Thymus (tissue), 11 donors: ENCODE measurements at regions not wholly inside any gene's neighbourhood (a gene's known extent, or its start where the extent isn't known, plus 50 kb on each side); places are given as distances from the start of the nearest gene placed in this dataset.
"Not testable (repeated sequence)": the region's sequence is repeated elsewhere in the genome, so short reads cannot be mapped to it uniquely, and the experiment has no call there.

Experiments used
- DNase-seq, 9 donors: peaks; one replicate each; pipeline ENCODE4 v3.0.0-alpha.2; 2013; ENCODE audit warnings: low spot score in 9 of 9, low read depth in 6 of 9, missing footprints in 1 of 9
- H3K27ac ChIP-seq, 2 donors: one replicate each; pipeline ENCODE4 v1.5.1; 2013; ENCODE audit warnings: control low read depth in 1 of 2, low read depth in 1 of 2, low read length in 1 of 2, mild to moderate bottlenecking in 1 of 2, moderate library complexity in 1 of 2
- H3K27me3 ChIP-seq, 2 donors: one replicate each; pipeline ENCODE4 v1.5.1; 2013; ENCODE audit warnings: low read length in 1 of 2; ENCODE audit not compliant: control insufficient read depth in 2 of 2, insufficient read depth in 1 of 2
- H3K36me3 ChIP-seq, 2 donors: one replicate each; pipeline ENCODE4 v1.5.1; 2013; ENCODE audit warnings: low read length in 1 of 2, mild to moderate bottlenecking in 1 of 2, moderate library complexity in 1 of 2; ENCODE audit not compliant: control insufficient read depth in 2 of 2, insufficient read depth in 2 of 2
- H3K4me1 ChIP-seq, 2 donors: one replicate each; pipeline ENCODE4 v1.5.1; 2013; ENCODE audit warnings: low read length in 2 of 2; ENCODE audit not compliant: control insufficient read depth in 2 of 2, insufficient read depth in 2 of 2
- H3K4me3 ChIP-seq, 2 donors: one replicate each; pipeline ENCODE4 v1.5.1; 2013; ENCODE audit warnings: low read length in 2 of 2, control low read depth in 1 of 2, mild to moderate bottlenecking in 1 of 2
- H3K9me3 ChIP-seq, 2 donors: one replicate each; pipeline ENCODE4 v1.5.1; 2013; ENCODE audit warnings: low read length in 1 of 2, mild to moderate bottlenecking in 1 of 2; ENCODE audit not compliant: control insufficient read depth in 2 of 2, insufficient read depth in 1 of 2
- WGBS: extraction: QIAGEN DNeasy Blood & Tissue Kit; methylation state at CpG from one replicate; pipeline ENCODE4 v1.1.7; 2013; 5-methylcytosine and 5-hydroxymethylcytosine counted together
- donor health status: healthy.

GRCh38 chr1:236343246-236343870, 50.7 kb upstream of the EDARADD start:
- Histone ChIP-seq H3K9me3 (peaks cover 2% of the 10 kb centered on the region in 2 donors), H3K4me1 (no peaks in the 10 kb centered on the region), H3K27me3 (no peaks in the 10 kb centered on the region), H3K27ac (no peak overlapping the region), H3K36me3 (no peaks in the 10 kb centered on the region), H3K4me3 (no peak overlapping the region)
- WGBS, result 92% methylated on average over 4 of the region's 4 CpGs
- no peak for DNase-seq

- 95% methylated on average over 5 of the region's 5 CpGs for WGBS
- no peak for DNase-seq
- no peak overlapping the region for H3K4me3 ChIP-seq
- no peaks in the 10 kb centered on the region for H3K9me3 ChIP-seq
- no peaks in the 10 kb centered on the region for H3K4me1 ChIP-seq
- H3K36me3 ChIP-seq, result no peaks in the 10 kb centered on the region
- H3K27me3 ChIP-seq, result no peaks in the 10 kb centered on the region
- H3K27ac ChIP-seq, result no peak overlapping the region
Observed at GRCh38 chr1:236342403-236343245, 51.5 kb upstream of the EDARADD start.

GRCh38 chr1:236341298-236341697, 52.8 kb upstream of the EDARADD start:
- no peaks in the 10 kb centered on the region for H3K36me3 ChIP-seq
- H3K27ac ChIP-seq, result no peak overlapping the region
- no peaks in the 10 kb centered on the region for H3K9me3 ChIP-seq
- no peaks in the 10 kb centered on the region for H3K4me1 ChIP-seq
- H3K27me3 ChIP-seq, result no peaks in the 10 kb centered on the region
- WGBS, result 88% methylated on average over 4 of the region's 4 CpGs
- H3K4me3 ChIP-seq, result no peak overlapping the region
- no peak for DNase-seq

- H3K4me1 ChIP-seq, result no peaks in the 10 kb centered on the region
- H3K9me3 ChIP-seq, result no peaks in the 10 kb centered on the region
- no peak overlapping the region for H3K4me3 ChIP-seq
- no peak overlapping the region for H3K27ac ChIP-seq
- no peaks in the 10 kb centered on the region for H3K36me3 ChIP-seq
- no peaks in the 10 kb centered on the region for H3K27me3 ChIP-seq
- WGBS, result 97% methylated on average over 3 of the region's 3 CpGs
- no peak for DNase-seq
Observed at GRCh38 chr1:236338096-236338495, 56.0 kb upstream of the EDARADD start.

GRCh38 chr1:236336084-236336483, 54.3 kb upstream of the ERO1B start:
- Histone ChIP-seq H3K36me3 (no peaks in the 10 kb centered on the region), H3K9me3 (no peaks in the 10 kb centered on the region), H3K4me3 (no peak overlapping the region), H3K4me1 (no peaks in the 10 kb centered on the region), H3K27me3 (no peaks in the 10 kb centered on the region), H3K27ac (no peak overlapping the region)
- DNase-seq, result no peak

GRCh38 chr1:236335633-236336032, 53.9 kb upstream of the ERO1B start:
- not testable (repeated sequence) for H3K27me3 ChIP-seq, H3K27ac ChIP-seq, H3K36me3 ChIP-seq, H3K4me1 ChIP-seq, H3K9me3 ChIP-seq, DNase-seq, H3K4me3 ChIP-seq
- WGBS, result 94% methylated on average over 6 of the region's 6 CpGs

GRCh38 chr1:236334893-236335545, 53.3 kb upstream of the ERO1B start:
- H3K36me3 ChIP-seq, result no peaks in the 10 kb centered on the region
- no peak overlapping the region for H3K27ac ChIP-seq
- no peak for DNase-seq
- H3K4me3 ChIP-seq, result no peak overlapping the region
- H3K9me3 ChIP-seq, result no peaks in the 10 kb centered on the region
- no peaks in the 10 kb centered on the region for H3K27me3 ChIP-seq
- H3K4me1 ChIP-seq, result no peaks in the 10 kb centered on the region
- WGBS, result 90% methylated on average over 10 of the region's 10 CpGs

- Histone ChIP-seq H3K9me3 (no peaks in the 10 kb centered on the region), H3K4me3 (no peak overlapping the region), H3K36me3 (no peaks in the 10 kb centered on the region), H3K4me1 (no peaks in the 10 kb centered on the region), H3K27ac (no peak overlapping the region), H3K27me3 (no peaks in the 10 kb centered on the region)
- DNase-seq, result peak in 1 of 9 donors; percentile 2
- 95% methylated on average over 16 of the region's 16 CpGs for WGBS
Observed at GRCh38 chr1:236332092-236332758, 50.5 kb upstream of the ERO1B start.
